ENCODE measurements at regions not wholly inside any gene's neighbourhood (a gene's known extent, or its start where the extent isn't known, plus 50 kb on each side); places are given as distances from the start of the nearest gene placed in this dataset.

- no peaks in the 10 kb centered on the region for H3K36me3 ChIP-seq (ENCODE audit: control insufficient read depth in 2 of 2, insufficient read depth in 2 of 2, low read length in 1 of 2)
- no peak overlapping the region for H3K27ac ChIP-seq (ENCODE audit: low read depth in 1 of 2, low read length in 1 of 2)
- WGBS, result 97% methylated on average over 2 of the region's 2 CpGs
- no peak for DNase-seq (ENCODE audit: low read depth in 6 of 9, low spot score in 9 of 9)
- H3K4me3 ChIP-seq (ENCODE audit: low read length in 2 of 2), result no peak overlapping the region
- H3K4me1 ChIP-seq (ENCODE audit: control insufficient read depth in 2 of 2, insufficient read depth in 2 of 2, low read length in 2 of 2), result no peaks in the 10 kb centered on the region
- no peaks in the 10 kb centered on the region for H3K9me3 ChIP-seq (ENCODE audit: control insufficient read depth in 2 of 2, insufficient read depth in 1 of 2, low read length in 1 of 2)
- H3K27me3 ChIP-seq (ENCODE audit: control insufficient read depth in 2 of 2, insufficient read depth in 1 of 2, low read length in 1 of 2), result no peaks in the 10 kb centered on the region
Measured at GRCh38 chr10:64158551-64158950, 637.4 kb downstream of the REEP3 start.

- Histone ChIP-seq H3K9me3 (ENCODE audit: control insufficient read depth in 2 of 2, insufficient read depth in 1 of 2, low read length in 1 of 2) (no peaks in the 10 kb centered on the region), H3K27ac (ENCODE audit: low read depth in 1 of 2, low read length in 1 of 2) (no peak overlapping the region), H3K4me3 (ENCODE audit: low read length in 2 of 2) (no peak overlapping the region), H3K4me1 (ENCODE audit: control insufficient read depth in 2 of 2, insufficient read depth in 2 of 2, low read length in 2 of 2) (no peaks in the 10 kb centered on the region), H3K36me3 (ENCODE audit: control insufficient read depth in 2 of 2, insufficient read depth in 2 of 2, low read length in 1 of 2) (no peaks in the 10 kb centered on the region), H3K27me3 (ENCODE audit: control insufficient read depth in 2 of 2, insufficient read depth in 1 of 2, low read length in 1 of 2) (no peaks in the 10 kb centered on the region)
- DNase-seq (ENCODE audit: low read depth in 6 of 9, low spot score in 9 of 9), result no peak
- WGBS, result 88% methylated on average over 2 of the region's 2 CpGs
Measured at GRCh38 chr10:64159910-64160872, 639.0 kb downstream of the REEP3 start.

GRCh38 chr10:64170791-64171190 is 649.6 kb downstream of the REEP3 start:
- DNase-seq (ENCODE audit: low read depth in 6 of 9, low spot score in 9 of 9), result no peak
- Histone ChIP-seq H3K4me1 (ENCODE audit: control insufficient read depth in 2 of 2, insufficient read depth in 2 of 2, low read length in 2 of 2) (no peaks in the 10 kb centered on the region), H3K27me3 (ENCODE audit: control insufficient read depth in 2 of 2, insufficient read depth in 1 of 2, low read length in 1 of 2) (no peaks in the 10 kb centered on the region), H3K36me3 (ENCODE audit: control insufficient read depth in 2 of 2, insufficient read depth in 2 of 2, low read length in 1 of 2) (no peaks in the 10 kb centered on the region), H3K27ac (ENCODE audit: low read depth in 1 of 2, low read length in 1 of 2) (no peak overlapping the region), H3K9me3 (ENCODE audit: control insufficient read depth in 2 of 2, insufficient read depth in 1 of 2, low read length in 1 of 2) (peaks cover 0 to 2% of the 10 kb centered on the region in 2 donors), H3K4me3 (ENCODE audit: low read length in 2 of 2) (no peak overlapping the region)
- 96% methylated on average over 35 of the region's 35 CpGs for WGBS

- H3K4me3 ChIP-seq (ENCODE audit: low read length in 2 of 2), result no peak overlapping the region
- H3K36me3 ChIP-seq (ENCODE audit: control insufficient read depth in 2 of 2, insufficient read depth in 2 of 2, low read length in 1 of 2), result no peaks in the 10 kb centered on the region
- no peaks in the 10 kb centered on the region for H3K4me1 ChIP-seq (ENCODE audit: control insufficient read depth in 2 of 2, insufficient read depth in 2 of 2, low read length in 2 of 2)
- H3K9me3 ChIP-seq (ENCODE audit: control insufficient read depth in 2 of 2, insufficient read depth in 1 of 2, low read length in 1 of 2), result peaks cover 0 to 2% of the 10 kb centered on the region in 2 donors
- H3K27ac ChIP-seq (ENCODE audit: low read depth in 1 of 2, low read length in 1 of 2), result no peak overlapping the region
- no peaks in the 10 kb centered on the region for H3K27me3 ChIP-seq (ENCODE audit: control insufficient read depth in 2 of 2, insufficient read depth in 1 of 2, low read length in 1 of 2)
- no peak for DNase-seq (ENCODE audit: low read depth in 6 of 9, low spot score in 9 of 9)
Measured at GRCh38 chr10:64173826-64174225, 652.6 kb downstream of the REEP3 start.

GRCh38 chr10:64174666-64175255 is 653.6 kb downstream of the REEP3 start:
- Histone ChIP-seq H3K27me3 (ENCODE audit: control insufficient read depth in 2 of 2, insufficient read depth in 1 of 2, low read length in 1 of 2) (no peaks in the 10 kb centered on the region), H3K4me3 (ENCODE audit: low read length in 2 of 2) (no peak overlapping the region), H3K4me1 (ENCODE audit: control insufficient read depth in 2 of 2, insufficient read depth in 2 of 2, low read length in 2 of 2) (no peaks in the 10 kb centered on the region), H3K9me3 (ENCODE audit: control insufficient read depth in 2 of 2, insufficient read depth in 1 of 2, low read length in 1 of 2) (peaks cover 0 to 2% of the 10 kb centered on the region in 2 donors), H3K27ac (ENCODE audit: low read depth in 1 of 2, low read length in 1 of 2) (no peak overlapping the region), H3K36me3 (ENCODE audit: control insufficient read depth in 2 of 2, insufficient read depth in 2 of 2, low read length in 1 of 2) (no peaks in the 10 kb centered on the region)
- DNase-seq (ENCODE audit: low read depth in 6 of 9, low spot score in 9 of 9), result no peak
- 90% methylated on average over 9 of the region's 9 CpGs for whole genome bisulfite sequencing

GRCh38 chr10:64175271-64175962 is 654.2 kb downstream of the REEP3 start:
- H3K4me3 ChIP-seq (ENCODE audit: low read length in 2 of 2), result no peak overlapping the region
- H3K9me3 ChIP-seq (ENCODE audit: control insufficient read depth in 2 of 2, insufficient read depth in 1 of 2, low read length in 1 of 2), result peaks cover 0 to 2% of the 10 kb centered on the region in 2 donors
- H3K36me3 ChIP-seq (ENCODE audit: control insufficient read depth in 2 of 2, insufficient read depth in 2 of 2, low read length in 1 of 2), result no peaks in the 10 kb centered on the region
- no peak for DNase-seq (ENCODE audit: low read depth in 6 of 9, low spot score in 9 of 9)
- no peaks in the 10 kb centered on the region for H3K4me1 ChIP-seq (ENCODE audit: control insufficient read depth in 2 of 2, insufficient read depth in 2 of 2, low read length in 2 of 2)
- no peak overlapping the region for H3K27ac ChIP-seq (ENCODE audit: low read depth in 1 of 2, low read length in 1 of 2)
- no peaks in the 10 kb centered on the region for H3K27me3 ChIP-seq (ENCODE audit: control insufficient read depth in 2 of 2, insufficient read depth in 1 of 2, low read length in 1 of 2)
- 86% methylated on average over 4 of the region's 4 CpGs for WGBS

GRCh38 chr10:64182671-64183070 is 661.5 kb downstream of the REEP3 start:
- Histone ChIP-seq H3K9me3 (ENCODE audit: control insufficient read depth in 2 of 2, insufficient read depth in 1 of 2, low read length in 1 of 2) (no peaks in the 10 kb centered on the region), H3K4me1 (ENCODE audit: control insufficient read depth in 2 of 2, insufficient read depth in 2 of 2, low read length in 2 of 2) (no peaks in the 10 kb centered on the region)
- no peak for DNase-seq (ENCODE audit: low read depth in 6 of 9, low spot score in 9 of 9)

GRCh38 chr10:64191286-64191685 is 670.1 kb downstream of the REEP3 start:
- H3K36me3 ChIP-seq (ENCODE audit: control insufficient read depth in 2 of 2, insufficient read depth in 2 of 2, low read length in 1 of 2), result no peaks in the 10 kb centered on the region
- H3K9me3 ChIP-seq (ENCODE audit: control insufficient read depth in 2 of 2, insufficient read depth in 1 of 2, low read length in 1 of 2), result no peaks in the 10 kb centered on the region
- H3K4me1 ChIP-seq (ENCODE audit: control insufficient read depth in 2 of 2, insufficient read depth in 2 of 2, low read length in 2 of 2), result no peaks in the 10 kb centered on the region
- DNase-seq (ENCODE audit: low read depth in 6 of 9, low spot score in 9 of 9), result no peak
- 93% methylated on average over 3 of the region's 3 CpGs for WGBS
- no peaks in the 10 kb centered on the region for H3K27me3 ChIP-seq (ENCODE audit: control insufficient read depth in 2 of 2, insufficient read depth in 1 of 2, low read length in 1 of 2)
- H3K27ac ChIP-seq (ENCODE audit: low read depth in 1 of 2, low read length in 1 of 2), result no peak overlapping the region
- H3K4me3 ChIP-seq (ENCODE audit: low read length in 2 of 2), result no peak overlapping the region

More at GRCh38 chr10:64182671-64183070, 661.5 kb downstream of the REEP3 start:
- Histone ChIP-seq H3K27ac (ENCODE audit: low read depth in 1 of 2, low read length in 1 of 2) (no peak overlapping the region), H3K27me3 (ENCODE audit: control insufficient read depth in 2 of 2, insufficient read depth in 1 of 2, low read length in 1 of 2) (no peaks in the 10 kb centered on the region), H3K36me3 (ENCODE audit: control insufficient read depth in 2 of 2, insufficient read depth in 2 of 2, low read length in 1 of 2) (no peaks in the 10 kb centered on the region), H3K4me3 (ENCODE audit: low read length in 2 of 2) (no peak overlapping the region)

Data from thymus (tissue), 11 donors.